ENCODE measurements at regions not wholly inside any gene's neighbourhood (a gene's known extent, or its start where the extent isn't known, plus 50 kb on each side); places are given as distances from the start of the nearest gene placed in this dataset.

DNA sequence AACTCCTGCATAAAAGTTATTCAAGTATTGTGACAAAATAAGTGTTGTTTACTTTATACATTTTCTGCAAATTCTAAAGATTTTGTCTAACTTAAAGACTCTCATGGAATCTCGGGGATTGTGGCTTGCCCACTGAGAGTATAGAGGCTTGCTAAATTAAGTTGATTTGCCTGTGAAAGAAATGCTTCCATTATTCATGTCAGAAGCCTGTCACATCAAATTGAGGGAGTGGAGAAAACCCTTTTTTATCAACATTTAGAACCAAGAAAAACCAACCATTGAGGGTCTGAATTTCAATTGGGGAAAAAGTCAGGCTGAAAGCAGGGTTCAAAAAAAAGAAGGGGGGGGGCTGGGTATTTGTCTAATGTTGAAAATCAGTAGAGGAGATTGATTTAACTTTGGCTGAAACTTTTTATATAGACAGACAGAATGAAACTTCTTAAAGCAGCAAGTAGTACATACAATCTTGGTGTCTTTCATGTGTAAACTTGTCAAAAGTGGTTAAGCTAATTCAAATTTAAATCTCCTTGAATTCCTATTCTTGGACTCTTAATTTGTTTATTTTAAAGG is 144.8 kb upstream of the CXorf66 start:
- no peak for TF ChIP-seq POLR2AphosphoS5 (IDR thresholded peaks at IDR 0.05)
- TF ChIP-seq, protein P1, sequence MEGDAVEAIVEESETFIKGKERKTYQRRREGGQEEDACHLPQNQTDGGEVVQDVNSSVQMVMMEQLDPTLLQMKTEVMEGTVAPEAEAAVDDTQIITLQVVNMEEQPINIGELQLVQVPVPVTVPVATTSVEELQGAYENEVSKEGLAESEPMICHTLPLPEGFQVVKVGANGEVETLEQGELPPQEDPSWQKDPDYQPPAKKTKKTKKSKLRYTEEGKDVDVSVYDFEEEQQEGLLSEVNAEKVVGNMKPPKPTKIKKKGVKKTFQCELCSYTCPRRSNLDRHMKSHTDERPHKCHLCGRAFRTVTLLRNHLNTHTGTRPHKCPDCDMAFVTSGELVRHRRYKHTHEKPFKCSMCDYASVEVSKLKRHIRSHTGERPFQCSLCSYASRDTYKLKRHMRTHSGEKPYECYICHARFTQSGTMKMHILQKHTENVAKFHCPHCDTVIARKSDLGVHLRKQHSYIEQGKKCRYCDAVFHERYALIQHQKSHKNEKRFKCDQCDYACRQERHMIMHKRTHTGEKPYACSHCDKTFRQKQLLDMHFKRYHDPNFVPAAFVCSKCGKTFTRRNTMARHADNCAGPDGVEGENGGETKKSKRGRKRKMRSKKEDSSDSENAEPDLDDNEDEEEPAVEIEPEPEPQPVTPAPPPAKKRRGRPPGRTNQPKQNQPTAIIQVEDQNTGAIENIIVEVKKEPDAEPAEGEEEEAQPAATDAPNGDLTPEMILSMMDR (IDR thresholded peaks at IDR 0.05 in 8 of 11, conservative IDR thresholded peaks at IDR 0.05 in 3 of 11) = no peak

Measured in spleen (tissue), 7 donors.